ENCODE measurements at regions not wholly inside any gene's neighbourhood (a gene's known extent, or its start where the extent isn't known, plus 50 kb on each side); places are given as distances from the start of the nearest gene placed in this dataset.
"Not testable (repeated sequence)": the region's sequence is repeated elsewhere in the genome, so short reads cannot be mapped to it uniquely, and the experiment has no call there.

- DNase-seq = no peak
Measured at GRCh38 chr6:14874975-14875480, 370.8 kb upstream of the JARID2 start.

- no peak for DNase-seq
Measured at GRCh38 chr6:14875481-14876063, 370.3 kb upstream of the JARID2 start.

- no peak for DNase-seq
Measured at GRCh38 chr6:14876778-14877613, 368.9 kb upstream of the JARID2 start.

- no peak for DNase-seq
Measured at GRCh38 chr6:14877758-14878157, 368.1 kb upstream of the JARID2 start.

- no peak for DNase-seq
Measured at GRCh38 chr6:14880052-14880451, 365.8 kb upstream of the JARID2 start.

GRCh38 chr6:14880677-14881076 is 365.2 kb upstream of the JARID2 start:
- DNase-seq = no peak

- DNase-seq = no peak
Measured at GRCh38 chr6:14881398-14881797, 364.5 kb upstream of the JARID2 start.

GRCh38 chr6:14882394-14883026 is 363.4 kb upstream of the JARID2 start:
- no peak for DNase-seq

GRCh38 chr6:14883921-14884320 is 361.9 kb upstream of the JARID2 start:
- no peak for DNase-seq

GRCh38 chr6:14885498-14885897 is 360.4 kb upstream of the JARID2 start:
- no peak for DNase-seq

- no peak for DNase-seq
Measured at GRCh38 chr6:14887181-14887580, 358.7 kb upstream of the JARID2 start.

GRCh38 chr6:14887986-14888574 is 357.8 kb upstream of the JARID2 start:
- no peak for DNase-seq

- no peak for DNase-seq
Measured at GRCh38 chr6:14888575-14889000, 357.3 kb upstream of the JARID2 start.

- no peak for DNase-seq
Measured at GRCh38 chr6:14889188-14889587, 356.7 kb upstream of the JARID2 start.

- no peak for DNase-seq
Measured at GRCh38 chr6:14889611-14890593, 356.0 kb upstream of the JARID2 start.

- DNase-seq = not testable (repeated sequence)
Measured at GRCh38 chr6:14891820-14892375, 354.0 kb upstream of the JARID2 start.

GRCh38 chr6:14894105-14894504 is 351.8 kb upstream of the JARID2 start:
- no peak for DNase-seq

GRCh38 chr6:14896475-14896874 is 349.4 kb upstream of the JARID2 start:
- no peak for DNase-seq

GRCh38 chr6:14897831-14898230 is 348.0 kb upstream of the JARID2 start:
- peak; percentile 50 for DNase-seq

GRCh38 chr6:14899441-14899840 is 346.4 kb upstream of the JARID2 start:
- DNase-seq = not testable (repeated sequence)

- no peak for DNase-seq
Measured at GRCh38 chr6:14900919-14901318, 344.9 kb upstream of the JARID2 start.

All from KG1 (cell line).